H1 (cell line): ENCODE measurements at regions not wholly inside any gene's neighbourhood (a gene's known extent, or its start where the extent isn't known, plus 50 kb on each side); places are given as distances from the start of the nearest gene placed in this dataset.

Source experiments
- MAFK ChIP-seq: IDR thresholded peaks from 2 replicates; pipeline ENCODE4 v1.6.1; 2012; ENCODE audit warnings: low read depth, mild to moderate bottlenecking, improper control_type of control experiment, low read length
- TF ChIP-seq, protein P1 (sequence below): IDR thresholded peaks from 2 replicates; pipeline ENCODE4 v1.6.1; 2012; ENCODE audit warnings: inconsistent platforms
- TF ChIP-seq, protein P2 (sequence below): IDR thresholded peaks from 2 replicates; pipeline ENCODE4 v1.6.1; 2011; ENCODE audit warnings: low read length, improper control_type of control experiment

DNA sequence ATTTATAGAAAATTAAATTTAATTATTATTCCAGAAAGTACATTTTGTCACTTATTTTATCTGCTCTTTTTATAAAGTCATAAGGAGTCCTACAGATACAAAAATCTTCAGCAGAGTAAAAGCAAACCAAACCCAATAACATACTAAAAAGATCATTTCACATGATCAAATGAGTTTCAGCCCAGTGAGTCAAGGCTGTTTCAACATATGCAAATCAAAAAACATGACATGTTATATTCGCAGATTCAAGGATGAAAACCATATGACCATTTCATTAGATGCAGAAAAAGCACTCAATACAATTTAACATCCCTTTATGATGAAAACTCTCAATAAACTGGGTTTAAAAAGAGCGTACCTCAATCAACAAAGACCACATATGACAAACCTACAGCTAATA, 214.3 kb downstream of the FAT4 start (continued):
- no peak for TF ChIP-seq MAFK
- TF ChIP-seq, protein P1, sequence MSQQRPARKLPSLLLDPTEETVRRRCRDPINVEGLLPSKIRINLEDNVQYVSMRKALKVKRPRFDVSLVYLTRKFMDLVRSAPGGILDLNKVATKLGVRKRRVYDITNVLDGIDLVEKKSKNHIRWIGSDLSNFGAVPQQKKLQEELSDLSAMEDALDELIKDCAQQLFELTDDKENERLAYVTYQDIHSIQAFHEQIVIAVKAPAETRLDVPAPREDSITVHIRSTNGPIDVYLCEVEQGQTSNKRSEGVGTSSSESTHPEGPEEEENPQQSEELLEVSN = no peak
- TF ChIP-seq, protein P2, sequence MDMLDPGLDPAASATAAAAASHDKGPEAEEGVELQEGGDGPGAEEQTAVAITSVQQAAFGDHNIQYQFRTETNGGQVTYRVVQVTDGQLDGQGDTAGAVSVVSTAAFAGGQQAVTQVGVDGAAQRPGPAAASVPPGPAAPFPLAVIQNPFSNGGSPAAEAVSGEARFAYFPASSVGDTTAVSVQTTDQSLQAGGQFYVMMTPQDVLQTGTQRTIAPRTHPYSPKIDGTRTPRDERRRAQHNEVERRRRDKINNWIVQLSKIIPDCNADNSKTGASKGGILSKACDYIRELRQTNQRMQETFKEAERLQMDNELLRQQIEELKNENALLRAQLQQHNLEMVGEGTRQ = no peak
